Stimulated activated effector memory CD8-positive, alpha-beta T cell treated with anti-CD3 and anti-CD28 coated beads, Interleukin-12 subunit alpha, Interleukin-12 subunit beta, amount 100 ng/mL, for 72 hours (primary cell): ENCODE measurements at regions not wholly inside any gene's neighbourhood (a gene's known extent, or its start where the extent isn't known, plus 50 kb on each side); places are given as distances from the start of the nearest gene placed in this dataset.
"Not testable (repeated sequence)": the region's sequence is repeated elsewhere in the genome, so short reads cannot be mapped to it uniquely, and the experiment has no call there.

Source experiments
- ATAC-seq: fragments of 150-1000 bp; cut with Tn5 transposase; 2 replicates; pipeline ENCODE4 v1.10.0; 2021
- DNase-seq, 2 donors: peaks; one replicate each; pipeline ENCODE4 v3.0.0; 2021 to 2022; ENCODE audit warnings: low spot score in 2 of 2
- H3K27ac Mint-ChIP-seq: one replicate; pipeline ENCODE4 v1.8.0; 2022; ENCODE audit warnings: mild to moderate bottlenecking, mixed read lengths
- H3K36me3 Mint-ChIP-seq: one replicate; pipeline ENCODE4 v1.8.0; 2022; ENCODE audit warnings: mild to moderate bottlenecking, mixed read lengths
- H3K4me1 Mint-ChIP-seq: one replicate; pipeline ENCODE4 v1.8.0; 2022; ENCODE audit warnings: mixed read lengths
- H3K4me3 Mint-ChIP-seq: one replicate; pipeline ENCODE4 v1.8.0; 2022; ENCODE audit warnings: mild to moderate bottlenecking, mixed read lengths
- H3K9me3 Mint-ChIP-seq: one replicate; pipeline ENCODE4 v1.8.0; 2022; ENCODE audit warnings: mixed read lengths

- H3K27ac Mint-ChIP-seq: no peak overlapping the region
- ATAC-seq (no peak), DNase-seq (no peak)
- no peak overlapping the region for H3K4me3 Mint-ChIP-seq
- H3K36me3 Mint-ChIP-seq: no peaks in the 10 kb centered on the region
- H3K9me3 Mint-ChIP-seq: no peaks in the 10 kb centered on the region
- H3K4me1 Mint-ChIP-seq: peaks cover 6% of the 10 kb centered on the region
These were observed 360.9 kb downstream of the RRAGC start for GRCh38 chr1:38498686-38499085.

GRCh38 chr1:38497921-38498656 lies 361.5 kb downstream of the RRAGC start:
- DNase-seq: no peak
- H3K27ac Mint-ChIP-seq: no peak overlapping the region
- ATAC-seq: no peak
- H3K4me1 Mint-ChIP-seq: peaks cover 6% of the 10 kb centered on the region
- H3K9me3 Mint-ChIP-seq: no peaks in the 10 kb centered on the region
- no peak overlapping the region for H3K4me3 Mint-ChIP-seq
- H3K36me3 Mint-ChIP-seq: no peaks in the 10 kb centered on the region

- not testable (repeated sequence) for H3K4me1 Mint-ChIP-seq, ATAC-seq, H3K27ac Mint-ChIP-seq, H3K36me3 Mint-ChIP-seq, H3K4me3 Mint-ChIP-seq, DNase-seq, H3K9me3 Mint-ChIP-seq
These were observed 366.3 kb downstream of the RRAGC start for GRCh38 chr1:38493306-38493705.

- Mint-ChIP-seq H3K27ac (no peak overlapping the region), H3K4me3 (no peak overlapping the region), H3K36me3 (no peaks in the 10 kb centered on the region), H3K9me3 (no peaks in the 10 kb centered on the region), H3K4me1 (no peaks in the 10 kb centered on the region)
- peak; percentile 56 for ATAC-seq
- peak; percentile 23 to 62 for DNase-seq
These were observed 369.7 kb downstream of the RRAGC start for GRCh38 chr1:38489844-38490270.

- Mint-ChIP-seq H3K36me3 (no peaks in the 10 kb centered on the region), H3K4me1 (no peaks in the 10 kb centered on the region), H3K4me3 (no peak overlapping the region), H3K27ac (no peak overlapping the region), H3K9me3 (no peaks in the 10 kb centered on the region)
- no peak for DNase-seq
- ATAC-seq: no peak
These were observed 371.2 kb downstream of the RRAGC start for GRCh38 chr1:38488162-38488898.

GRCh38 chr1:38487396-38487795 lies 372.2 kb downstream of the RRAGC start:
- H3K36me3 Mint-ChIP-seq: no peaks in the 10 kb centered on the region
- no peaks in the 10 kb centered on the region for H3K4me1 Mint-ChIP-seq
- H3K27ac Mint-ChIP-seq: no peak overlapping the region
- DNase-seq: no peak
- H3K9me3 Mint-ChIP-seq: no peaks in the 10 kb centered on the region
- ATAC-seq: no peak
- no peak overlapping the region for H3K4me3 Mint-ChIP-seq

GRCh38 chr1:38486085-38486484 lies 373.5 kb downstream of the RRAGC start:
- H3K4me1 Mint-ChIP-seq: no peaks in the 10 kb centered on the region
- DNase-seq: no peak
- no peak overlapping the region for H3K4me3 Mint-ChIP-seq
- H3K27ac Mint-ChIP-seq: no peak overlapping the region
- H3K36me3 Mint-ChIP-seq: no peaks in the 10 kb centered on the region
- no peaks in the 10 kb centered on the region for H3K9me3 Mint-ChIP-seq
- no peak for ATAC-seq

- no peak for DNase-seq
- Mint-ChIP-seq H3K36me3 (no peaks in the 10 kb centered on the region), H3K27ac (no peak overlapping the region), H3K4me1 (no peaks in the 10 kb centered on the region), H3K9me3 (peaks cover 2% of the 10 kb centered on the region), H3K4me3 (no peak overlapping the region)
- ATAC-seq: no peak
These were observed 377.4 kb downstream of the RRAGC start for GRCh38 chr1:38481871-38482826.

- DNase-seq, H3K9me3 Mint-ChIP-seq, H3K4me1 Mint-ChIP-seq, H3K36me3 Mint-ChIP-seq, H3K4me3 Mint-ChIP-seq, ATAC-seq, H3K27ac Mint-ChIP-seq: not testable (repeated sequence)
These were observed 379.9 kb downstream of the RRAGC start for GRCh38 chr1:38479662-38480061.

- H3K36me3 Mint-ChIP-seq: no peaks in the 10 kb centered on the region
- H3K27ac Mint-ChIP-seq: no peak overlapping the region
- no peak for DNase-seq
- ATAC-seq: no peak
- peaks cover 2% of the 10 kb centered on the region for H3K9me3 Mint-ChIP-seq
- H3K4me3 Mint-ChIP-seq: no peak overlapping the region
- H3K4me1 Mint-ChIP-seq: peaks cover 7% of the 10 kb centered on the region
These were observed 381.8 kb downstream of the RRAGC start for GRCh38 chr1:38477811-38478210.

- no peak overlapping the region for H3K4me3 Mint-ChIP-seq
- no peak overlapping the region for H3K27ac Mint-ChIP-seq
- ATAC-seq (no peak), DNase-seq (no peak)
- peaks cover 7% of the 10 kb centered on the region for H3K4me1 Mint-ChIP-seq
- peaks cover 2% of the 10 kb centered on the region for H3K9me3 Mint-ChIP-seq
- H3K36me3 Mint-ChIP-seq: no peaks in the 10 kb centered on the region
These were observed 382.8 kb downstream of the RRAGC start for GRCh38 chr1:38476850-38477178.

- Mint-ChIP-seq H3K36me3 (no peaks in the 10 kb centered on the region), H3K9me3 (peaks cover 2% of the 10 kb centered on the region), H3K4me1 (peaks cover 7% of the 10 kb centered on the region), H3K27ac (no peak overlapping the region), H3K4me3 (no peak overlapping the region)
- no peak for ATAC-seq
- DNase-seq: no peak
These were observed 383.3 kb downstream of the RRAGC start for GRCh38 chr1:38476111-38476849.

- ATAC-seq (no peak), DNase-seq (no peak)
- Mint-ChIP-seq H3K27ac (no peak overlapping the region), H3K4me3 (no peak overlapping the region), H3K9me3 (peaks cover 2% of the 10 kb centered on the region), H3K36me3 (no peaks in the 10 kb centered on the region), H3K4me1 (peaks cover 7% of the 10 kb centered on the region)
These were observed 384.0 kb downstream of the RRAGC start for GRCh38 chr1:38475624-38476005.

- Mint-ChIP-seq H3K9me3 (peaks cover 2% of the 10 kb centered on the region), H3K27ac (no peak overlapping the region), H3K4me1 (peaks cover 7% of the 10 kb centered on the region), H3K36me3 (no peaks in the 10 kb centered on the region), H3K4me3 (peak overlapping the region; percentile 8)
- no peak for DNase-seq
- no peak for ATAC-seq
These were observed 384.6 kb downstream of the RRAGC start for GRCh38 chr1:38474738-38475623.
